Liver (tissue), 8 donors: ENCODE measurements at regions not wholly inside any gene's neighbourhood (a gene's known extent, or its start where the extent isn't known, plus 50 kb on each side); places are given as distances from the start of the nearest gene placed in this dataset.

ENCODE experiments used
- DNase-seq: peaks from one replicate; pipeline ENCODE4 v3.0.0-alpha.2; 2017; ENCODE audit warnings: low spot score
- H3K27ac ChIP-seq, 2 donors: one replicate each; pipeline ENCODE4 v1.7.0; 2013; ENCODE audit warnings: inconsistent platforms in 2 of 2, low read length in 2 of 2, control low read depth in 1 of 2, low read depth in 1 of 2, mild to moderate bottlenecking in 1 of 2
- H3K27me3 ChIP-seq, 4 donors: one replicate each; pipeline versions ENCODE4 v1.6.1 to v1.7.0; 2013; ENCODE audit warnings: low read length in 3 of 4, inconsistent platforms in 1 of 4, mild to moderate bottlenecking in 1 of 4, moderate library complexity in 1 of 4; ENCODE audit not compliant: control insufficient read depth in 4 of 4, insufficient read depth in 4 of 4
- H3K36me3 ChIP-seq, 4 donors: one replicate each; pipeline versions ENCODE4 v1.6.1 to v1.7.0; 2013; ENCODE audit warnings: low read length in 3 of 4, mild to moderate bottlenecking in 3 of 4, low read depth in 1 of 4, moderate library complexity in 1 of 4; ENCODE audit not compliant: control insufficient read depth in 4 of 4, insufficient read depth in 3 of 4
- H3K4me1 ChIP-seq, 4 donors: one replicate each; pipeline versions ENCODE4 v1.6.1 to v1.7.0; 2013; ENCODE audit warnings: low read length in 3 of 4, mild to moderate bottlenecking in 3 of 4, moderate library complexity in 1 of 4; ENCODE audit not compliant: control insufficient read depth in 4 of 4, insufficient read depth in 4 of 4
- H3K4me3 ChIP-seq, 3 donors: one replicate each; pipeline versions ENCODE4 v1.6.1 to v1.7.0; 2013; ENCODE audit warnings: low read length in 3 of 3, control low read depth in 1 of 3, low read depth in 1 of 3, mild to moderate bottlenecking in 1 of 3
- H3K9ac ChIP-seq, 2 donors: one replicate each; pipeline ENCODE4 v1.7.0; 2013; ENCODE audit warnings: low read length in 2 of 2, mild to moderate bottlenecking in 2 of 2, moderate library complexity in 2 of 2, control low read depth in 1 of 2, low read depth in 1 of 2
- H3K9me3 ChIP-seq, 4 donors: one replicate each; pipeline versions ENCODE4 v1.6.1 to v1.7.0; 2013; ENCODE audit warnings: low read length in 3 of 4; ENCODE audit not compliant: control insufficient read depth in 4 of 4
- ATF3 ChIP-seq: IDR thresholded peaks from 2 replicates; pipeline ENCODE4 v1.6.1; 2016; ENCODE audit warnings: antibody characterized with exemption
- CTCF ChIP-seq: fragments of 150-350 bp; IDR thresholded peaks from 2 replicates; pipeline ENCODE4 v1.5.1; 2017; ENCODE audit warnings: improper control_type of control experiment, low read depth, low read length; ENCODE audit not compliant: missing input control
- FOXA1 ChIP-seq: IDR thresholded peaks from 2 replicates; pipeline ENCODE4 v1.6.1; 2016; ENCODE audit warnings: antibody characterized with exemption
- FOXA2 ChIP-seq: IDR thresholded peaks from 2 replicates; pipeline ENCODE4 v1.6.1; 2016; ENCODE audit warnings: antibody characterized with exemption
- GABPA ChIP-seq, 2 donors: IDR thresholded peaks in 1 of 2; conservative IDR thresholded peaks in 1 of 2; 2 replicates each; pipeline ENCODE4 v1.6.1; 2016; ENCODE audit warnings: antibody characterized with exemption in 2 of 2, mild to moderate bottlenecking in 1 of 2, moderate library complexity in 1 of 2
- HNF4A ChIP-seq, 2 donors: conservative IDR thresholded peaks; 2 replicates each; pipeline ENCODE4 v1.6.1; 2016; ENCODE audit warnings: antibody characterized with exemption in 2 of 2, mild to moderate bottlenecking in 2 of 2
- HNF4G ChIP-seq: IDR thresholded peaks from 2 replicates; pipeline ENCODE4 v1.6.1; 2016; ENCODE audit warnings: antibody characterized with exemption
- JUND ChIP-seq, 2 donors: IDR thresholded peaks; 2 replicates each; pipeline ENCODE4 v1.6.1; 2016; ENCODE audit warnings: antibody characterized with exemption in 2 of 2
- MAX ChIP-seq: IDR thresholded peaks from 2 replicates; pipeline ENCODE4 v1.6.1; 2016; ENCODE audit warnings: antibody characterized with exemption
- NR2F2 ChIP-seq: IDR thresholded peaks from 2 replicates; pipeline ENCODE4 v1.6.1; 2016; ENCODE audit warnings: antibody characterized with exemption
- RAD21 ChIP-seq, 2 donors: IDR thresholded peaks; 2 replicates each; pipeline ENCODE4 v1.6.1; 2016; ENCODE audit warnings: antibody characterized with exemption in 2 of 2, mild to moderate bottlenecking in 2 of 2
- REST ChIP-seq: IDR thresholded peaks from 2 replicates; pipeline ENCODE4 v1.6.1; 2016; ENCODE audit warnings: antibody characterized with exemption, mild to moderate bottlenecking
- RXRA ChIP-seq, 2 donors: IDR thresholded peaks; 2 replicates each; pipeline ENCODE4 v1.6.1; 2017 to 2018; ENCODE audit warnings: antibody characterized with exemption in 2 of 2, mild to moderate bottlenecking in 1 of 2
- SP1 ChIP-seq: IDR thresholded peaks from 2 replicates; pipeline ENCODE4 v1.6.1; 2018; ENCODE audit warnings: antibody characterized with exemption, mild to moderate bottlenecking
- TAF1 ChIP-seq: conservative IDR thresholded peaks from 2 replicates; pipeline ENCODE4 v1.6.1; 2016; ENCODE audit warnings: antibody characterized with exemption, mild to moderate bottlenecking
- YY1 ChIP-seq: IDR thresholded peaks from 2 replicates; pipeline ENCODE4 v1.6.1; 2016; ENCODE audit warnings: antibody characterized with exemption, mild to moderate bottlenecking
- ZBTB33 ChIP-seq: IDR thresholded peaks from 2 replicates; pipeline ENCODE4 v1.6.1; 2016; ENCODE audit warnings: antibody characterized with exemption
- WGBS: extraction: QIAGEN DNeasy Blood & Tissue Kit; methylation state at CpG from one replicate; pipeline ENCODE4 v1.1.7; 2013; 5-methylcytosine and 5-hydroxymethylcytosine counted together
- donor health status: healthy.
- donor health status: healthy.
- donor health status: healthy.
- donor health status: healthy.
- donor health status: healthy.

GRCh38 chr3:95901948-95902347, 912.4 kb upstream of the EPHA6 start (continued):
- TF ChIP-seq REST = no peak
- no peak for TF ChIP-seq HNF4A (conservative IDR thresholded peaks at IDR 0.05)
- TF ChIP-seq TAF1 = no peak
- no peak for TF ChIP-seq SP1

GRCh38 chr3:95905182-95905581, 909.2 kb upstream of the EPHA6 start:
- 58% methylated on average over 1 of the region's 1 CpG for WGBS
- no peaks in the 10 kb centered on the region for H3K9me3 ChIP-seq
- H3K4me3 ChIP-seq = no peak overlapping the region
- no peak overlapping the region for H3K27ac ChIP-seq
- H3K9ac ChIP-seq = no peak overlapping the region
- H3K36me3 ChIP-seq = no peaks in the 10 kb centered on the region
- H3K27me3 ChIP-seq = no peaks in the 10 kb centered on the region
- no peaks in the 10 kb centered on the region for H3K4me1 ChIP-seq
- TF ChIP-seq RXRA (IDR thresholded peaks at IDR 0.05) (no peak), JUND (IDR thresholded peaks at IDR 0.05) (no peak), GABPA (IDR thresholded peaks at IDR 0.05 in 1 of 2, conservative IDR thresholded peaks at IDR 0.05 in 1 of 2) (no peak), TAF1 (no peak), FOXA1 (no peak), NR2F2 (no peak), FOXA2 (no peak), ZBTB33 (no peak)
- no peak for DNase-seq

- H3K27ac ChIP-seq = no peak overlapping the region
- WGBS = 88% methylated on average over 1 of the region's 1 CpG
- no peak for DNase-seq
- H3K4me1 ChIP-seq = no peaks in the 10 kb centered on the region
- H3K4me3 ChIP-seq = no peak overlapping the region
- H3K36me3 ChIP-seq = no peaks in the 10 kb centered on the region
- H3K9ac ChIP-seq = no peak overlapping the region
- H3K9me3 ChIP-seq = no peaks in the 10 kb centered on the region
- no peaks in the 10 kb centered on the region for H3K27me3 ChIP-seq
- no peak for TF ChIP-seq JUND (IDR thresholded peaks at IDR 0.05)
- TF ChIP-seq HNF4G = no peak
- TF ChIP-seq FOXA1 = no peak
- no peak for TF ChIP-seq NR2F2
- no peak for TF ChIP-seq FOXA2
- TF ChIP-seq SP1 = no peak
- no peak for TF ChIP-seq RAD21 (IDR thresholded peaks at IDR 0.05)
- TF ChIP-seq ZBTB33 = no peak
- no peak for TF ChIP-seq CTCF
- TF ChIP-seq TAF1 = no peak
- TF ChIP-seq REST = no peak
- no peak for TF ChIP-seq ATF3
- TF ChIP-seq YY1 = no peak
- TF ChIP-seq GABPA (IDR thresholded peaks at IDR 0.05 in 1 of 2, conservative IDR thresholded peaks at IDR 0.05 in 1 of 2) = no peak
- TF ChIP-seq MAX = no peak
Observed at GRCh38 chr3:95911767-95912166, 902.6 kb upstream of the EPHA6 start.
